HG03103 (cell line): ENCODE measurements at regions not wholly inside any gene's neighbourhood (a gene's known extent, or its start where the extent isn't known, plus 50 kb on each side); places are given as distances from the start of the nearest gene placed in this dataset.

Experiments
- ATAC-seq: cut with Tn5 transposase; IDR thresholded peaks from one replicate; pipeline ENCODE4 v1.9.1; 2021; ENCODE audit warnings: low read depth; ENCODE audit not compliant: unreplicated experiment

GRCh38 chr9:86798966-86799365 is 148.3 kb downstream of the GAS1 start:
- ATAC-seq = no peak

- ATAC-seq = no peak
Measured at GRCh38 chr9:86796666-86797065, 150.6 kb downstream of the GAS1 start.

GRCh38 chr9:86795823-86796553 is 151.3 kb downstream of the GAS1 start:
- no peak for ATAC-seq

DNA sequence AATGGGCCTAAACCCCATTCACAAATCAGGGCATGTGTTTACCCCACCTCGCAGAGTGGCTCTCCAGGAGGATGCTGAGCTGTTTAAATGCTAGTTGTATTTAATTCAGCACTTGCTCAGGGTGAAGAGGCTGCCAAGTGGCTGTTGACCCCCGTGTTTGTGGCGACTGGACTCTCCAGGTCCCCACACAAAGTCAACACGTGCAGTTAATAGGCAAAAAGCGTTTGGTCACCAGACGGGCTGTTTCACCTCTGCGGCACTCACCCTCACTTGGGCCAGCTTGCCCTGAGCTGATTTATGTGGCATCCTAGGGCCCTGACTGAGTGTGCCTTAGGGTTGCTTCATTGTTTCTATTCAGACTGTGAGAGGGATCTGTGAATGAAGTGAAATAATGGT is 152.3 kb downstream of the GAS1 start:
- ATAC-seq = no peak

GRCh38 chr9:86794391-86795046 is 152.8 kb downstream of the GAS1 start:
- ATAC-seq = no peak

DNA sequence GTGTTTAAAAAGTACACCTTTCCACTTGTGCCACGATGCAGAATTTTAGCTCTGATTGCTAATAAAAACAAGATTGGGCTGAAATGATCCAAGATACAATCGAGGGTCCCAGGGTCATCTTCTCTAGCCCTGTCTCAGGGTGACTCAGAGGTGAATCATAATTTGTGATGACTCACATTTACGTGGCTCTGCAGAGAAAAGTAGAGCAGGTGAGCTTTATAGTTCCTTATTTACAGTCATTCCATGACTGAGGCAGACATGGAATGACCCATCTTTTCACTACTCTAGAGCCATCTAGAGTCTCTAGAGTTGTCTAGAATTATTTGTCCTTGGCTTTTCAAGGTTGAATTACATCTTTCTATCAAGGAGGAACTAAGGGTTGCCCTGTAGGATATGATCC is 155.2 kb downstream of the GAS1 start:
- ATAC-seq = no peak

DNA sequence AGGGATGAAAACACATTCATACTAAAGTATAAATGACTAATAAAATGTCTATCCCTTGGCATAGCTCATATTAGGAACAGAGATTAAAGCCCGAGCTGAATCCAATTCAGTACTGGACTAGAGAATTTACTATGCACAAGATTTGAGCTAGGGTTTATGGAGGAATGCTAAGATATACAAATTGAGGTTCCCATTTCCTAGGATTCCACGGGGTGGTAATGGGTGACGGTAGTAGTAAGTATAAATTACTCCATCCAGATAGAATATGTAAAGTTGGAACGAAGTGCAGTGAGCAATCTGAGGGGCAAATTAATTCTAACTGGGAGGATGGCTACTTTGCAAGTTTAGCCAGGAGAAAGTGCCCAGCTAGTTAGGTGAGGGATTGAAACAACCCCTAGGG is 156.5 kb downstream of the GAS1 start:
- no peak for ATAC-seq

GRCh38 chr9:86788456-86788855 is 158.8 kb downstream of the GAS1 start:
- ATAC-seq = no peak

DNA sequence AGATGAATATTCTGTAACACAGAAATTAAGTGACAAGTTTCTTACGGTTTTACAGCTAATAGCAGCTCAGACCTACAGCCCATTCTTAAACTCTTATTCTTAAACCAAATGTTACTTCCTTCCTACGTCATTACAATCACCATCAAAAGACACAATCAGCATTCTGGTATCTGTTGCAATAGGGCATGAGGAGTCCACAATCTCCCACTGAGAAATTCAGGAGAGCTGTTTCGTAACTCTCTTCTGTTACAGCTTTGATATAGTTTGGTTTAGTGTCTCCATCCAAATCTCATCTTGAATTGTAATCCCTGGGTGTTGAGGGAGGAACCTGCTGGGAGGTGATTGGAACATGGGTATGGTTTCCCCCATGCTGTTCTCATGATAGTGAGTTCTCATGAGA is 163.4 kb downstream of the GAS1 start:
- no peak for ATAC-seq

GRCh38 chr9:86782831-86783230 is 164.5 kb downstream of the GAS1 start:
- no peak for ATAC-seq

DNA sequence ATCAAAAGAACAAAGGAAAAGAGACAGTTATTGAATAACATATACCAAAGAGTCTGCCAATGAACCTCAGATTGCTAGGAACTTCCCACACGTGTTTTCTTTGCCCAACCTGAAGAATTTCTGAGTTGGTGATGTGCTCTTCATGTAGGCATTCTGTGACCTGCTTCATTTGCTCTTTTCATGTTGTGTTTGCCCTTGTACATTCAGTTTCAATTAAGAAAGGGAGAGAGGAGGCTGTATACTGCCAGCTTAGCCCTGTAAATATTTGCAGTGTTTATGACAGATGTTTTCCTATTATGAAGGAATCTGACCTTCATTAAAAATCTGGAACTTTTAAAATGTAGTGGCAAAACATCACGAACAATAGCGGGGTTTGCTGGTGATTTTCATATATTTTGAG is 168.5 kb downstream of the GAS1 start:
- ATAC-seq = no peak

GRCh38 chr9:86775718-86776117 is 171.6 kb downstream of the GAS1 start:
- no peak for ATAC-seq

DNA sequence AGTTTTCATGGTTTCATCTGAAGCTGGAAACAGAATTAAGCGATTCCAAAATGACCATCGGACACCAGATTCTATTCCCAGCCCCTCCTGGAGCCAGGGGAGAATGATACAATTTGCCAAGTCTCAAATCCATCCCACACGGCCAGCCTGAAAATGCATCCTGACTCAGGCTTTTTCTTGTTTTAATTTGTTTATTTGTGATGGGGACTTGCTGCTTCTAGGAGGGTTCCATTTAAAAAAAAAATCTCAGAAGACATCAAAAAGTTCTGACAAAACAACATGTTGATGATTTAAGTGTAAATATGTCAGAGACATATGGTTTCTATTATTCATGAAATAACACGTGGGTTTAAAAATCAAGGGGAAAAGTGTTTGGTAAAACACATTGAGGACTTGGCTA is 173.2 kb downstream of the GAS1 start:
- ATAC-seq = no peak

DNA sequence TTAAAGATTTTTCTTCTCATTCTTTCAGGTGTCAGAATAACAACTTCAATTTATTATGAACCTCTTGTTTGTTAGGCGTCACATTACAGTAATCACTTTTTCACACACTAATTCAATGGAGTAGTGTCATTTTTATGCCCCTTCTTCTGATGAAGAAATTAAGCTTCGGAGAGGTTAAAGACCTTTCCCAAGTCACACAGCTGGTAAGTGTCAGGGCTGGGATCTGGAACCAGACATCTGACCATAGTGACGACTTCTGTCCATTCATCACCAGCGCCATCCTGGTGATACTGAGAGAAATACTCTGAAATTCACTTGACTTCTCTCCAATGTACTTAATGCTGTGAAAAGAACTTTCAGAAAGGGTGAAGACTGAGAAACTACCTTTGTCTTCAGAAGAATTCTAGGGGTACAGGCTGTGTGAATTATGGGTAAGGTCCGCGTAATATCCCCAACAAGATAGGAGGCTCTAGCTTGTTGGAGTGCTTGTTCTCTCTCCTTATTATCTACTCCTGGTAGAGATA is 173.8 kb downstream of the GAS1 start:
- ATAC-seq = no peak

DNA sequence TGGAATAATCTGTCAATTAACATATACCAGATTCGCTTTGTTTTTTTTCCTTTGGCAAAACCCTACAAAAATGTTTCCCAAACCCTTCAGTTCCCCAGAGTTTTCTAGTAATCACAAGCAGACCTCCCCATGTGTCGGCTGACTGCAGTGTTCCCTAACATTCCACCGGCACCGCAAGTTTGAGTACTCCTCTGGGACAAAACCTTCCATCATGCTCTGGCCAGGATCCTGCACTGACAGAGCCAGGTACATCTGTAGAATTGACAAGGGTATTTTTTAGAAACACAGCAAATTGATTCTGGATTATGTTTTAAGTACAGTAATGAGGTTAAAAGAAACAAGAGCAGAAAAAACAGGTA is 174.7 kb downstream of the GAS1 start:
- no peak for ATAC-seq

DNA sequence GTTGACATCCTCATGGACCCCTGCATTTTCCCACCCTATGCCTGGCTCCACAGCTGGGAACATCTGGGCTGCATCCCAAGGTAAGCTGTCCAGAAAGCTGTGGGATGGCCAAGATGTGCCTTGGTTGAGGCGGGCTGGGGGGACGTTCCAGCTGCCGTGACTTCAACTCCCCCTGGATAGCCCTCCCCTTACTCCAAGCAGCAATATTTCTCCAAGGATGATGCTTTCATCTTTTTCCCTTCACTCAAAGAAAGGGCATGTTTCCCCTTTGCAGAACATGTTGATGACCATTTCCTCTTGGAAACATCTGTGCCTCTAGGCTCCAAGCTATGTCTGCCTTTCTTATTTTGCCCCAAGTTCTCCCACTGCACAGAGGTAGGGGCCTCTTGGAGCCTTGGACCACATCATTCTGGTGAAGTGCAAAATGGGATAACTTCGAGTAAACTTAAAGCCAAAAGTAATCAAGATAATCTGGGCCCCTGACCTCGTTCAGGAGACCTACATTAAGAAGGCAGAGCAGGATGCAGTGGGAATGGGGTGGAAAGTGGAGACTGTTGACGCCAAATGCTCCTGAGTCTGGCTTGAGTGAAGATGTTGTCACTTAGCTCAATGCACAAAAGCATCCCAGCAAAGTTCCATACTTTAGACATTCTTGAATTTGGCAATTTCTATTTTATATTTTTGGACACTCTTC is 175.2 kb downstream of the GAS1 start:
- no peak for ATAC-seq

GRCh38 chr9:86771420-86771819 is 175.9 kb downstream of the GAS1 start:
- ATAC-seq = no peak

DNA sequence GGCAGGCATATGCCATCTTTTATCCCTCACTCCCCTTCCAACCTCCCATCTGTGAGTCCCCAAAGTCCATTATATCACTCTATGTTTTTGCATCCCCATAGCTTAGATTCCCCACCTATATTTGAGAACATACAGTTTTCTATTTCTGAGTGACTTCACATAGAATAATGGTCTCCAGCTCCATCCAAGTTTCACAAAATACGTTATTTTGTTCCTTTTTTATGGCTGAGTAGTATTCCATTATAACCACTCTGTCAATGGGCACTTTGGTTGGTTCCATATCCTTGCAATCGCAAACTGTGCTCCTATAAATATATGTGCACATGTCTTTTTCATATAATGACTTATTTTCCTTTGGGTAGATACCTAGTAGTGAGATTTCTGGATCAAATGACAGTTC is 178.6 kb downstream of the GAS1 start:
- no peak for ATAC-seq

- ATAC-seq = no peak
Measured at GRCh38 chr9:86768020-86768419, 179.3 kb downstream of the GAS1 start.

DNA sequence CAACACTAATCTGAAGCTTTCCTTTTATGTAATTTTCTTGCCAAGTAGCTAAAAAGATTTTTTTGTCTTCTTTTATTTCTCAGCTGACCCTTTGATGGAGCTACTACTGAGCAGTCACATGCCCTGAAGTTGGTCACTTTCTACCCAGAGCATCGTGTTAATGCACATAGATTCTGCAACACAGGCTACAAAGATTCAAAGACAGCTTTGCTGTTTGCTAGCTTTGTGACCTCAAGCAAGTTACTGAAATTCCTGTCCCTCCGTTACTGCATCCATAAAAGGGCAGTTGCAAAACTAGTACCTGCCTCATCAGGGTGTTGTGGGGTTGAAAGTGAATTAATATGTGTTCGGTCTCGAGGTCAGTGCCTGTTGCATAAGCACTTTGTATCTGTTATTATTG is 179.9 kb downstream of the GAS1 start:
- ATAC-seq = no peak

GRCh38 chr9:86766912-86767311 is 180.4 kb downstream of the GAS1 start:
- no peak for ATAC-seq

DNA sequence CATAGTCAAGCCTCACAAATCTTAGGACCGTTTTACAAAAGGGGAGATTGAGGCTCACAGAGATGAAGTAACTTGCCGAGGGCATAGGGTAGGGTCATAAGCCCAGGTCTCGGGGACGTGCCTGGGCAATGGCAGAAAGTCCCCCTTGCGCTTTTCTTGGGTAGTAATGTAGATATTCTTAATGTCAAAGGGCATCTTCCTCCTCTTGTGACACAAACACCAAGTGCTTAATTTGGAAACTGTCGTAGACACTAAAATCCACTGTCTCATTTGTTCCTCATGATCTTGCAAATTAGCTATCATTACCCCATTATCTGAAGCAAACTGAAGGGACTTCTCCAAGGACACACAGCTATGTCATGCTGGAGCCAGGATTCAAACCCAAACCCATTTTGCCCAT is 180.8 kb downstream of the GAS1 start:
- ATAC-seq = no peak
